BJ (cell line): ENCODE measurements at regions not wholly inside any gene's neighbourhood (a gene's known extent, or its start where the extent isn't known, plus 50 kb on each side); places are given as distances from the start of the nearest gene placed in this dataset.

ENCODE experiments used
- CTCF ChIA-PET: fragments of 350-600 bp; formaldehyde crosslinking; extraction: SDS; loops from one replicate; lab custom pipeline; 2021; ENCODE audit warnings: antibody characterized with exemption, inconsistent platforms; lab: Yijun Ruan, JAX
- POLR2A ChIA-PET: fragments of 300-600 bp; sonication (Branson Sonifier 250); formaldehyde crosslinking; extraction: SDS; loops from one replicate; lab custom pipeline; 2021; ENCODE audit warnings: antibody characterized with exemption; lab: Charles Lee
- DNase-seq: peaks from one replicate; pipeline ENCODE4 v3.0.0-alpha.2; 2011; ENCODE audit warnings: low read depth
- H3K27me3 ChIP-seq: 2 replicates; pipeline ENCODE4 v1.6.0; 2011; ENCODE audit warnings: low read length; ENCODE audit not compliant: control insufficient read depth, insufficient read depth
- H3K36me3 ChIP-seq: 2 replicates; pipeline ENCODE4 v1.5.1; 2011; ENCODE audit warnings: low read length; ENCODE audit not compliant: control insufficient read depth, insufficient read depth
- H3K4me3 ChIP-seq: 2 replicates; pipeline ENCODE4 v1.5.1; 2011; ENCODE audit warnings: low read depth, mild to moderate bottlenecking, control low read depth, low read length
- TF ChIP-seq, protein P1 (sequence below): IDR thresholded peaks from 2 replicates; pipeline ENCODE4 v1.5.1; 2011; ENCODE audit warnings: low read depth, mild to moderate bottlenecking, control low read depth, inconsistent platforms, low read length, moderate library complexity; ENCODE audit not compliant: insufficient read depth

- DNase-seq = no peak
- ChIA-PET CTCF (no interaction called here), POLR2A (no interaction called here)
- TF ChIP-seq, protein P1, sequence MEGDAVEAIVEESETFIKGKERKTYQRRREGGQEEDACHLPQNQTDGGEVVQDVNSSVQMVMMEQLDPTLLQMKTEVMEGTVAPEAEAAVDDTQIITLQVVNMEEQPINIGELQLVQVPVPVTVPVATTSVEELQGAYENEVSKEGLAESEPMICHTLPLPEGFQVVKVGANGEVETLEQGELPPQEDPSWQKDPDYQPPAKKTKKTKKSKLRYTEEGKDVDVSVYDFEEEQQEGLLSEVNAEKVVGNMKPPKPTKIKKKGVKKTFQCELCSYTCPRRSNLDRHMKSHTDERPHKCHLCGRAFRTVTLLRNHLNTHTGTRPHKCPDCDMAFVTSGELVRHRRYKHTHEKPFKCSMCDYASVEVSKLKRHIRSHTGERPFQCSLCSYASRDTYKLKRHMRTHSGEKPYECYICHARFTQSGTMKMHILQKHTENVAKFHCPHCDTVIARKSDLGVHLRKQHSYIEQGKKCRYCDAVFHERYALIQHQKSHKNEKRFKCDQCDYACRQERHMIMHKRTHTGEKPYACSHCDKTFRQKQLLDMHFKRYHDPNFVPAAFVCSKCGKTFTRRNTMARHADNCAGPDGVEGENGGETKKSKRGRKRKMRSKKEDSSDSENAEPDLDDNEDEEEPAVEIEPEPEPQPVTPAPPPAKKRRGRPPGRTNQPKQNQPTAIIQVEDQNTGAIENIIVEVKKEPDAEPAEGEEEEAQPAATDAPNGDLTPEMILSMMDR = no peak
- Histone ChIP-seq H3K36me3 (no peaks in the 10 kb centered on the region), H3K27me3 (no peaks in the 10 kb centered on the region), H3K4me3 (no peak overlapping the region)
Observed at GRCh38 chr13:71323266-71323665, 543.7 kb downstream of the DACH1 start.

- POLR2A ChIA-PET = no interaction called here
- TF ChIP-seq, protein P1 = peak; percentile 47
- no peak for DNase-seq
- CTCF ChIA-PET = no interaction called here
- H3K27me3 ChIP-seq = no peaks in the 10 kb centered on the region
- no peak overlapping the region for H3K4me3 ChIP-seq
- H3K36me3 ChIP-seq = no peaks in the 10 kb centered on the region
Observed at GRCh38 chr13:71320452-71320851, 546.6 kb downstream of the DACH1 start.

DNA sequence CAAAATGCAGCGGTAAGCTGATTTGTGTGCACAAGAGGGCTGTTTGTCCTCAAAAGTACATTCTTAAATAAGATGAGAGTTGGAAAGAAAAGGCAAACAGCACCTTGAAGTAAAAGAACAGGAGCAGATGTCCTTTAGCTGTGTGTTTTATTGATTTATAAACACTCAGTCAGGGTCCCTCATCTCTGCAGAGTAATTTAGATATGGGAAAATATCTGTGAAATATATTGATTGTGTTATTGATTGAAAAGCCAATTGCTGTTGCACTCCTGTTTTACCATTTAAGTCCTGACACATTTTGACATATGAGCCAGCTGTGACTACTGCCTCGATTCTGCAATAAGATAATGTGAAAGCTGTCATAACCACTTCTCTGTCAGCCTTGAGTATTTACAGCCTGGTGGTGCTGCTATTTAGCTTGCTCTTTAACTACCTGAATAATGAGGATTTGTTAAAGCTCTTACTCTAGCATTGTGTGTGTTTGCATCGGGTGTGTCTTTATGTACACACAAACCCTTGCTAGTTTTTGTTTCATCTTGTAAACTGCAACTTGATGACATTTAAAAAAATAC lies 550.1 kb downstream of the DACH1 start:
- no peak for DNase-seq
- Histone ChIP-seq H3K4me3 (no peak overlapping the region), H3K36me3 (no peaks in the 10 kb centered on the region), H3K27me3 (no peaks in the 10 kb centered on the region)
- ChIA-PET POLR2A (no interaction called here), CTCF (no interaction called here)
- TF ChIP-seq, protein P1 = no peak

GRCh38 chr13:71312923-71313322 lies 554.1 kb downstream of the DACH1 start:
- Histone ChIP-seq H3K4me3 (no peak overlapping the region), H3K27me3 (no peaks in the 10 kb centered on the region), H3K36me3 (no peaks in the 10 kb centered on the region)
- ChIA-PET CTCF (no interaction called here), POLR2A (no interaction called here)
- DNase-seq = no peak
- TF ChIP-seq, protein P1 = no peak

DNA sequence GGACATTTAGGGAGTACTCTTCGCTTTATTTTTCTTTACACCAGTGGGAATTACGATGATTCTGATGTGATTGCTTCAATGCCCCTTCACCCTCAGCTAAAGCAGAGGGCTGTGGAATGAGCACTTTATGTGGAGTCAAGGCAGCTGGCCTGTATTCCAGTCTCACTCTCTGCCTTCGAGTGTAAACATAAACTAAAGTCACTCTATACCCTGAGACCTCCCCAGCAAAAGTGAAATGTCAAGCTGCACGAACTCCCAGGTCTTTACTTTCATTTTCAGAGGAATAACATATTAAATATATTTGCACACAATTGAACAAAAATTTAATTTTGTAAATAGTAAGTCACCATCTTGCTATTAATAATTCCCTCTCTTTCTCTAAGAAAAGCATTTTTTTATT lies 557.1 kb downstream of the DACH1 start:
- Histone ChIP-seq H3K27me3 (no peaks in the 10 kb centered on the region), H3K4me3 (no peak overlapping the region), H3K36me3 (no peaks in the 10 kb centered on the region)
- DNase-seq = no peak
- POLR2A ChIA-PET = no interaction called here
- CTCF ChIA-PET = no interaction called here
- TF ChIP-seq, protein P1 = no peak
